ENCODE measurements at regions not wholly inside any gene's neighbourhood (a gene's known extent, or its start where the extent isn't known, plus 50 kb on each side); places are given as distances from the start of the nearest gene placed in this dataset.

GRCh38 chr4:187613089-187613839 is 382.3 kb upstream of the ZFP42 start:
- intact Hi-C loops (cut with micrococcal nuclease), result no loop called here

More at GRCh38 chr4:187613089-187613839, 382.3 kb upstream of the ZFP42 start:
- Histone ChIP-seq H3K9ac (ENCODE audit: low read depth, low read length) (no peak overlapping the region), H2BK120ac (ENCODE audit: low read depth, low read length) (no peak overlapping the region), H3K56ac (ENCODE audit: extremely low read depth, insufficient read depth, low read length) (no peak overlapping the region), H3K4me2 (ENCODE audit: low read depth, low read length) (no peak overlapping the region), H3K14ac (replicated peaks; ENCODE audit: low read depth, low read length) (no peak overlapping the region), H4K8ac (ENCODE audit: low read depth in 2 of 2, low read length in 2 of 2) (no peak overlapping the region), H3K9me3 (ENCODE audit: control insufficient read depth, insufficient read depth, low read length) (no peaks in the 10 kb centered on the region), H4K5ac (ENCODE audit: low read depth, low read length) (no peak overlapping the region), H3K4me1 (ENCODE audit: control insufficient read depth, insufficient read depth, low read length) (peaks cover 10% of the 10 kb centered on the region), H2AFZ (replicated peaks; ENCODE audit: low read length, poor library complexity) (no peak overlapping the region), H4K20me1 (ENCODE audit: insufficient read depth, low read length) (no peaks in the 10 kb centered on the region), H3K4ac (ENCODE audit: low read depth, low read length) (peak overlapping the region; percentile 40; the same call in 1 of the 2 replicates), H2AK5ac (ENCODE audit: low read depth, low read length) (peak overlapping the region; percentile 20; the same call in 1 of the 2 replicates), H3K27me3 (ENCODE audit: control insufficient read depth, insufficient read depth, low read length) (no peaks in the 10 kb centered on the region), H3K27ac (ENCODE audit: insufficient read depth, low read length) (no peak overlapping the region), H3K18ac (ENCODE audit: low read depth, low read length) (no peak overlapping the region), H2BK15ac (ENCODE audit: low read depth, low read length) (peak overlapping the region; percentile 48; the same call in 1 of the 3 replicates), H3K23ac (ENCODE audit: low read depth, low read length) (no peak overlapping the region), H4K91ac (ENCODE audit: insufficient read depth, low read depth, low read length) (no peak overlapping the region), H2AK9ac (replicated peaks; ENCODE audit: low read depth, low read length, poor library complexity) (no peak overlapping the region), H3K9me1 (ENCODE audit: insufficient read depth, low read length) (peaks cover 4% of the 10 kb centered on the region; the same call in 1 of the 2 replicates), H2BK20ac (ENCODE audit: low read depth, low read length) (0 out of 2 replicates have a peak overlapping the region, but pooled peaks have one; percentile 25), H3K36me3 (ENCODE audit: control insufficient read depth, insufficient read depth, low read length) (no peaks in the 10 kb centered on the region), H3K79me1 (ENCODE audit: low read depth in 1 of 2, low read length in 2 of 2) (no peaks in the 10 kb centered on the region), H3K4me3 (ENCODE audit: insufficient read depth, low read depth, low read length) (no peak overlapping the region), H2BK5ac (ENCODE audit: low read depth, low read length, poor library complexity, severe bottlenecking) (no peak overlapping the region)
- 97% methylated on average over 19 of the region's 46 CpGs; no CpG with 5 or more reads in 1 of the 2 experiments for WGBS, 2 experiments (ENCODE audit: extremely low coverage in 2 of 2, insufficient read length in 1 of 2)
- in situ Hi-C loops (cut with MboI; ENCODE audit: low sequenced_read_pairs) (no loop called here), dilution Hi-C loops (cut with HindIII; ENCODE audit: low sequenced_read_pairs, unreplicated experiment) (no loop called here)
- ATAC-seq (ENCODE audit: low read depth) (no peak), DNase-seq (no peak)
- BruUV-seq (replicated peaks), result no TSS peak
- TF ChIP-seq CHD1 (IDR thresholded peaks at IDR 0.05; ENCODE audit: low read depth, low read length) (no peak), BHLHE40 (IDR thresholded peaks at IDR 0.05; ENCODE audit: low read depth, low read length) (no peak), POLR2A (IDR thresholded peaks at IDR 0.05; ENCODE audit: low read depth, low read length) (no peak), ELK1 (IDR thresholded peaks at IDR 0.05; ENCODE audit: borderline replicate concordance, low read depth, low read length) (no peak), MXI1 (IDR thresholded peaks at IDR 0.05; ENCODE audit: borderline replicate concordance, low read depth, low read length) (no peak), USF2 (IDR thresholded peaks at IDR 0.05; ENCODE audit: low read depth, low read length) (no peak), NFE2L2 (IDR thresholded peaks at IDR 0.05; ENCODE audit: low read depth, low read length) (no peak), RCOR1 (IDR thresholded peaks at IDR 0.05; ENCODE audit: insufficient replicate concordance, low read length) (no peak), MAZ (IDR thresholded peaks at IDR 0.05; ENCODE audit: borderline replicate concordance, low read depth, low read length) (no peak), MAFK (IDR thresholded peaks at IDR 0.05; ENCODE audit: low read depth, low read length) (no peak), RAD21 (IDR thresholded peaks at IDR 0.05; ENCODE audit: low read length) (no peak), FOS (IDR thresholded peaks at IDR 0.05; ENCODE audit: low read depth, low read length) (no peak), SMC3 (IDR thresholded peaks at IDR 0.05; ENCODE audit: low read depth, low read length) (no peak), CEBPB (IDR thresholded peaks at IDR 0.05; ENCODE audit: low read depth, low read length) (no peak), RFX5 (IDR thresholded peaks at IDR 0.05; ENCODE audit: low read depth, low read length) (no peak)
- ChIA-PET CTCF (no interaction called here), POLR2A (ENCODE audit: unreplicated experiment) (no interaction called here)
